Adrenal gland (tissue), 9 donors: ENCODE measurements at regions not wholly inside any gene's neighbourhood (a gene's known extent, or its start where the extent isn't known, plus 50 kb on each side); places are given as distances from the start of the nearest gene placed in this dataset.

Source experiments
- DNase-seq, 7 donors: peaks; one replicate each; pipeline ENCODE4 v3.0.0-alpha.2; 2019 to 2020
- H3K27ac ChIP-seq, 5 donors: fragments of 200-600 bp; sonication (generic) in 4 of 5; 1 replicate in 3 of 5; 2 replicates in 2 of 5; pipeline versions ENCODE4 v1.5.1 to v1.8.0; 2016 to 2020; ENCODE audit warnings: mild to moderate bottlenecking in 1 of 5
- H3K27me3 ChIP-seq: fragments of 200-600 bp; 2 replicates; pipeline ENCODE4 v1.8.0; 2021
- H3K36me3 ChIP-seq, 2 donors: fragments of 200-600 bp; replicated peaks in 1 of 2; 1 replicate in 1 of 2; 2 replicates in 1 of 2; pipeline versions ENCODE4 v1.5.1 to v1.8.0; 2018 to 2022
- H3K4me1 ChIP-seq, 2 donors: fragments of 200-600 bp; replicated peaks in 1 of 2; 1 replicate in 1 of 2; 2 replicates in 1 of 2; pipeline versions ENCODE4 v1.5.1 to v1.8.0; 2018 to 2021
- H3K4me3 ChIP-seq, 4 donors: fragments of 200-600 bp; sonication (generic) in 3 of 4; one replicate each; pipeline ENCODE4 v1.5.1; 2016 to 2018
- H3K9me3 ChIP-seq, 3 donors: fragments of 200-600 bp; sonication (generic) in 1 of 3; replicated peaks in 1 of 3; 1 replicate in 2 of 3; 2 replicates in 1 of 3; pipeline versions ENCODE4 v1.5.1 to v1.8.0; 2016 to 2021
- POLR2A ChIP-seq, 2 donors: fragments of 450-650 bp; IDR thresholded peaks; one replicate each; pipeline ENCODE4 v1.6.1; 2017; ENCODE audit warnings: antibody characterized with exemption in 2 of 2, mild to moderate bottlenecking in 2 of 2, moderate library complexity in 1 of 2
- WGBS, 4 donors: extraction: QIAGEN DNeasy Blood & Tissue Kit in 2 of 4; methylation state at CpG; one replicate each; pipeline versions ENCODE4 v1.1.5 to v1.1.7; 2013 to 2017; 5-methylcytosine and 5-hydroxymethylcytosine counted together
- intact Hi-C, 2 donors: fragments of 100-400 bp; cut with DNase I; formaldehyde crosslinking; loops; one replicate each; pipeline versions ENCODE4 v1.14.1 to v1.15.0; 2022 to 2023
- TF ChIP-seq, protein P1 (sequence below), 6 experiments: fragments of 450-650 bp in 4 of 6; fragments of 200-600 bp in 2 of 6; sonication (generic) in 1 of 6; IDR thresholded peaks; 1 replicate in 5 of 6; 2 replicates in 1 of 6; pipeline versions ENCODE4 v1.5.1 to v1.8.0; 2016 to 2021; ENCODE audit warnings: antibody characterized with exemption in 6 of 6, mild to moderate bottlenecking in 2 of 6, moderate library complexity in 1 of 6
- donor health status: healthy with polysubstance abuse.
- donor health status: Bipolar disorder and iron deficiency.
- donor health status: DM: yes; HTN: yes; CAD: no.
- donor health status: DM: no; HTN: no; CAD: no.
- donor health status: DM: no; HTN: no; CAD: no.

DNA sequence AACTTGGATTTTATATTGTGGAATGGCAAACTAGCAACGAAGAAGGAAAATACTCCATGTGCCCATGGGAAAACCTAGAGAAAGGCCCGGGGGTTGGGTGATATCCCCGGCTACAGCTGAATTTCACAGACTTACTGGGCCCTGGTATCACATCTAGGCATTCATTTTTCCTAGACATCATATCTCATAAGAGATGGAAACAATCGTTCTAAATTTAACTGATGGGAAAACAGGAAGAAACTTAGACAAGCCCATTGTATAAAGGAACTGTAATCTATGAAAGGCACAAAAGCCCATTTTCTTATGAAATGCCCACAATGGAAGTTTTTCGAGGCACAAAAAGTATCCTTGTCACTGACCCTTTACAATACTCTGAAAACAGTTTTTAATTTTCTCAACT, 407.9 kb upstream of the LYPLAL1 start:
- Histone ChIP-seq H3K27me3 (no peaks in the 10 kb centered on the region), H3K36me3 (no peaks in the 10 kb centered on the region), H3K27ac (no peak overlapping the region), H3K9me3 (no peaks in the 10 kb centered on the region), H3K4me3 (no peak overlapping the region), H3K4me1 (no peaks in the 10 kb centered on the region)
- WGBS, 4 donors: 44 to 66% (median 55%) methylated on average over 5 of the region's 5 CpGs
- no peak for DNase-seq
- TF ChIP-seq POLR2A (IDR thresholded peaks at IDR 0.05): no peak
- intact Hi-C loops: no loop called here

DNA sequence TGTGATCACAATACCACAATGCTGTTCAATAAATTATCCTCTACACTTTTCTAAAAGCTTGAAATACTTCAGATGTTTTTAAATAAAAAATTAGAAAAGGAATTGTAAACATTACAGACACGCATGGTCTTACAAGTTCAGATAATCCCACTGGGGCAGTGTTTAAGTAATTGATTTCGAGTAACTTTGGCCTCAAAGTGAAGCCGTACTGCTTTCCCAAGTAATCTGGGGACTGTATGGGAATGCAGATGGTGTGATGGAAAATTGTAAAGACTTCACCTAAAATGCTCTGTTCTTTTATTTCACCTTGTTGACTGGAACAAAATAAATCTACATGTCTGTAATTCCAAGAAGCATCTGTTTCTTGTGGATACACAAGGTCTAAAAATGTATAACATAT, 401.7 kb upstream of the LYPLAL1 start:
- 81 to 88% (median 84%) methylated on average over 3 of the region's 3 CpGs for WGBS, 4 donors
- Histone ChIP-seq H3K36me3 (no peaks in the 10 kb centered on the region), H3K4me3 (no peak overlapping the region), H3K27me3 (no peaks in the 10 kb centered on the region), H3K27ac (no peak overlapping the region), H3K4me1 (no peaks in the 10 kb centered on the region), H3K9me3 (no peaks in the 10 kb centered on the region)
- TF ChIP-seq, protein P1, sequence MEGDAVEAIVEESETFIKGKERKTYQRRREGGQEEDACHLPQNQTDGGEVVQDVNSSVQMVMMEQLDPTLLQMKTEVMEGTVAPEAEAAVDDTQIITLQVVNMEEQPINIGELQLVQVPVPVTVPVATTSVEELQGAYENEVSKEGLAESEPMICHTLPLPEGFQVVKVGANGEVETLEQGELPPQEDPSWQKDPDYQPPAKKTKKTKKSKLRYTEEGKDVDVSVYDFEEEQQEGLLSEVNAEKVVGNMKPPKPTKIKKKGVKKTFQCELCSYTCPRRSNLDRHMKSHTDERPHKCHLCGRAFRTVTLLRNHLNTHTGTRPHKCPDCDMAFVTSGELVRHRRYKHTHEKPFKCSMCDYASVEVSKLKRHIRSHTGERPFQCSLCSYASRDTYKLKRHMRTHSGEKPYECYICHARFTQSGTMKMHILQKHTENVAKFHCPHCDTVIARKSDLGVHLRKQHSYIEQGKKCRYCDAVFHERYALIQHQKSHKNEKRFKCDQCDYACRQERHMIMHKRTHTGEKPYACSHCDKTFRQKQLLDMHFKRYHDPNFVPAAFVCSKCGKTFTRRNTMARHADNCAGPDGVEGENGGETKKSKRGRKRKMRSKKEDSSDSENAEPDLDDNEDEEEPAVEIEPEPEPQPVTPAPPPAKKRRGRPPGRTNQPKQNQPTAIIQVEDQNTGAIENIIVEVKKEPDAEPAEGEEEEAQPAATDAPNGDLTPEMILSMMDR (IDR thresholded peaks at IDR 0.05): no peak
- no peak for TF ChIP-seq POLR2A (IDR thresholded peaks at IDR 0.05)
- no peak for DNase-seq
- intact Hi-C loops: no loop called here

DNA sequence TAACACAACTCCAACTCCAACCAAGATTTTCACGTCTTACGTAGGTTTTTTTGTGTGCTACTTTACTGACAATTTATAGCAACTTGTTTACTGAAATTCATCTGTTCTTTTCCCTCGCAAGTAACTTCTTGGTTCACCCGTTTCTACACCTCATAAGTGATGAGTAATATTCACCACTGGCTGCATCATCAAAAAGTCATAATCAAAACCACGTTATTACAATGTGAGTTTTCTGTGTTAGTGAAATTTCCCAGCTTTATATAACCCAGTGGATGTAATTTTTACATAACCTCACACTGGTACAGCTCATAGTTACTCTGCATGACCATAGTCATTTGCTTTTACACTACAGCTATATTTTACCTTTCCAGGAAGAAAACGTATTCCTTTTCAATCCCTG, 401.1 kb upstream of the LYPLAL1 start:
- 73 to 80% (median 76%) methylated on average over 6 of the region's 6 CpGs for WGBS, 4 donors
- TF ChIP-seq, protein P1 (IDR thresholded peaks at IDR 0.05): no peak
- TF ChIP-seq POLR2A (IDR thresholded peaks at IDR 0.05): no peak
- no peaks in the 10 kb centered on the region for H3K36me3 ChIP-seq
- H3K4me3 ChIP-seq: no peak overlapping the region
- H3K27me3 ChIP-seq: no peaks in the 10 kb centered on the region
- no peaks in the 10 kb centered on the region for H3K4me1 ChIP-seq
- no peak overlapping the region for H3K27ac ChIP-seq
- intact Hi-C loops: no loop called here
- DNase-seq: no peak
- no peaks in the 10 kb centered on the region for H3K9me3 ChIP-seq

DNA sequence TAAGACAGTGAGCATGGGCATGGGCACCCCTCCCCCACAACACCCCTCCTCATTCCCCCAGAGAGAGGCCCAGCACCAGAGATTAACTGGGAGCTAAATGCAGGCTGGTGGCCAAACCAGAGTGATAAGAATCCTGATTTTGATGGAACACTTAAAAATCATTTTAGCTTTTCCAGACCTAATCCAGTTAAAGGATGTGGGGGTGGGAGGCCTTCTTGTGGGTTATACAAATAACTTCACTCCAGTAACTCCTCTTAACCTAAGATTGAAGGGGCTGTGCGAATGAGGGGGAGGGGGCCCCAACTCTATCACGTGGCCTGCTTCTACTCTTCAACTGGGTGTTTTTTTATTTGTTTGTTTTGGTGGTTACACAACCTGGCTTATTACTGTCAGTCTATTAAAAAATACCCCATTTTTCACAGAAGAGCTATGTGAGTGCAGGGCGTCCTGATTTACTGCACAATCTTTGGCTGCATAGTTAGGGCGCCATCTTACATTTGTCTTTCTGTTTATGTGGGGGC, 398.1 kb upstream of the LYPLAL1 start:
- TF ChIP-seq, protein P1 (IDR thresholded peaks at IDR 0.05): no peak
- TF ChIP-seq POLR2A (IDR thresholded peaks at IDR 0.05): no peak
- 71 to 81% (median 73%) methylated on average over 4 of the region's 4 CpGs for WGBS, 4 donors
- intact Hi-C loops: no loop called here
- Histone ChIP-seq H3K36me3 (no peaks in the 10 kb centered on the region), H3K27ac (no peak overlapping the region), H3K27me3 (no peaks in the 10 kb centered on the region), H3K4me1 (no peaks in the 10 kb centered on the region), H3K9me3 (no peaks in the 10 kb centered on the region), H3K4me3 (no peak overlapping the region)
- peak in 3 of 7 donors; percentile 13 to 33 (median 18) for DNase-seq
